Osteoblast (primary cell): ENCODE measurements at regions not wholly inside any gene's neighbourhood (a gene's known extent, or its start where the extent isn't known, plus 50 kb on each side); places are given as distances from the start of the nearest gene placed in this dataset.

Experiments
- DNase-seq: peaks from one replicate; pipeline ENCODE4 v3.0.0; 2011; ENCODE audit warnings: low spot score, mixed read lengths; ENCODE audit not compliant: insufficient read length; ENCODE audit errors: missing footprints
- H2AFZ ChIP-seq: 2 replicates; pipeline ENCODE4 v1.6.0; 2011; ENCODE audit warnings: mild to moderate bottlenecking, low read length
- H3K27ac ChIP-seq: 2 replicates; pipeline ENCODE4 v1.5.1; 2011; ENCODE audit warnings: mild to moderate bottlenecking, low read depth, low read length, moderate library complexity
- H3K27me3 ChIP-seq: 2 replicates; pipeline ENCODE4 v1.6.0; 2012; ENCODE audit warnings: mild to moderate bottlenecking, control low read depth, inconsistent platforms, low read length, moderate library complexity; ENCODE audit not compliant: insufficient read depth
- H3K36me3 ChIP-seq: 2 replicates; pipeline ENCODE4 v1.5.1; 2011; ENCODE audit warnings: mild to moderate bottlenecking, low read length, control low read depth, moderate library complexity; ENCODE audit not compliant: insufficient read depth
- H3K4me1 ChIP-seq: 2 replicates; pipeline ENCODE4 v1.5.1; 2011; ENCODE audit warnings: mild to moderate bottlenecking, low read length, control low read depth, moderate library complexity; ENCODE audit not compliant: insufficient read depth
- H3K4me2 ChIP-seq: 2 replicates; pipeline ENCODE4 v1.6.0; 2011; ENCODE audit warnings: mild to moderate bottlenecking, low read length; ENCODE audit not compliant: insufficient read depth
- H3K4me3 ChIP-seq: fragments of 200-600 bp; sonication (generic); 3 replicates; pipeline ENCODE4 v1.5.1; 2012; ENCODE audit warnings: mild to moderate bottlenecking, low read length, inconsistent platforms; ENCODE audit not compliant: insufficient read depth
- H3K79me2 ChIP-seq: 2 replicates; pipeline ENCODE4 v1.6.0; 2012; ENCODE audit warnings: mild to moderate bottlenecking, low read length, control low read depth, inconsistent platforms; ENCODE audit not compliant: insufficient read depth
- H3K9me3 ChIP-seq: 2 replicates; pipeline ENCODE4 v1.5.1; 2011; ENCODE audit warnings: low read depth, low read length, control low read depth
- H4K20me1 ChIP-seq: 2 replicates; pipeline ENCODE4 v1.6.0; 2012; ENCODE audit warnings: mild to moderate bottlenecking, low read length, control low read depth; ENCODE audit not compliant: insufficient read depth
- CTCF ChIP-seq: IDR thresholded peaks from 2 replicates; pipeline ENCODE4 v1.5.1; 2011; ENCODE audit warnings: mild to moderate bottlenecking, low read depth, low read length, moderate library complexity; ENCODE audit errors: extremely low read depth

- H3K4me3 ChIP-seq = no peak overlapping the region
- H3K36me3 ChIP-seq = no peaks in the 10 kb centered on the region
- H2AFZ ChIP-seq = peak overlapping the region; percentile 52
- no peaks in the 10 kb centered on the region for H3K27me3 ChIP-seq
- DNase-seq = no peak
- TF ChIP-seq CTCF = no peak
- no peaks in the 10 kb centered on the region for H3K9me3 ChIP-seq
- H3K4me1 ChIP-seq = peaks cover 32% of the 10 kb centered on the region
- H3K79me2 ChIP-seq = no peaks in the 10 kb centered on the region
- no peaks in the 10 kb centered on the region for H4K20me1 ChIP-seq
- peak overlapping the region; percentile 61 for H3K4me2 ChIP-seq
- H3K27ac ChIP-seq = peak overlapping the region; percentile 84
Measured at GRCh38 chr5:101425339-101425859, 522.3 kb upstream of the ST8SIA4 start.

GRCh38 chr5:101424530-101425175 is 521.6 kb upstream of the ST8SIA4 start:
- Histone ChIP-seq H3K79me2 (no peaks in the 10 kb centered on the region), H3K9me3 (no peaks in the 10 kb centered on the region), H3K4me3 (no peak overlapping the region), H3K4me1 (peaks cover 32% of the 10 kb centered on the region), H3K27me3 (no peaks in the 10 kb centered on the region), H3K4me2 (peak overlapping the region; percentile 61), H3K36me3 (no peaks in the 10 kb centered on the region), H2AFZ (no peak overlapping the region), H3K27ac (peak overlapping the region; percentile 84), H4K20me1 (no peaks in the 10 kb centered on the region)
- DNase-seq = peak; percentile 81
- no peak for TF ChIP-seq CTCF

GRCh38 chr5:101418713-101419118 is 515.6 kb upstream of the ST8SIA4 start:
- H4K20me1 ChIP-seq = no peaks in the 10 kb centered on the region
- H2AFZ ChIP-seq = peak overlapping the region; percentile 66
- no peak overlapping the region for H3K27ac ChIP-seq

More at GRCh38 chr5:101418713-101419118, 515.6 kb upstream of the ST8SIA4 start:
- Histone ChIP-seq H3K27me3 (no peaks in the 10 kb centered on the region), H3K79me2 (no peaks in the 10 kb centered on the region), H3K9me3 (no peaks in the 10 kb centered on the region), H3K36me3 (no peaks in the 10 kb centered on the region), H3K4me1 (no peaks in the 10 kb centered on the region), H3K4me3 (no peak overlapping the region), H3K4me2 (no peak overlapping the region)
- no peak for DNase-seq
- TF ChIP-seq CTCF = no peak
